ENCODE measurements at regions not wholly inside any gene's neighbourhood (a gene's known extent, or its start where the extent isn't known, plus 50 kb on each side); places are given as distances from the start of the nearest gene placed in this dataset.
"Not testable (repeated sequence)": the region's sequence is repeated elsewhere in the genome, so short reads cannot be mapped to it uniquely, and the experiment has no call there.

DNA sequence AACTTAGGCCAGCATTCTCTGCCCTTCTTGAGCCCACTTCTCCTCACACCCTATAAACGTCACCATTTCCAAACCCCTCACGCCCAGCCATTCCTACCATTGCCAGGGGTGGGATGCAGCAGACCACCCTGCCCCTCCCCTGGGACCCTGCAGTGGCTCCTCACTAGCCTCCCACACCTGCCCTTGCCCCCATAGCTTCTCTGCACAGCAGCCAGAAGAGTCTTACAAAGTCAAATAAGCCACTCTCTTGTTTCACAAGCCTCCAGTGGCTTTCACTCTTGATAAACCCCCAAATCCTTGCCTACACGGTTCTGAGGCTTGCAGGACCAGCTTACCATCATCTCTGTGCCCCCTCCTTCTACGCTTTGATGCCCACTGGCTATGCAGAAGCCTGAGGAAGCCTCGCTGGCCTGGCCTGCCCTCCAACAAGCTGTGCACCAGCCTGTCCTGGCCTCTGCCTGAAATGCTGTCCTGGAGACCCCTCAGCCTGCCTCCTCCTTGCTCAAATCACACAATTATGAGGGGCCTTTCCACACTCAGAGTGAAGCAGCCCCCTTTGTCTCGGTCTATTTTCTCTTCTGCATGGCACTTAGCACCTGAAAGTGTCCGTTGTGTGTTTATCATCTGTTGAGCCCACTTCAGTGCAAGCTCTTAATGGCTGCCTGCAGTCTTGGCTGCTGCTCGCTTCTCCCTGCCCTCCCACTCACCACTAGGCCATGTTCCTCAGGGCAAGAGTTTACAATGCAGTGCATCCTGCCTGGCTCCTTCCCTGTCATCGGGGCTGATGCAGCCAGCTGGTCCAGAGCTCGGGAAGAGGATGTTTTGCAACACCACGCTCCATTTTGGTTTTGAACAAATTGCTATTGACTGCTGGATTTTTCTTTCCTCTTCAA, 82.6 kb upstream of the RGPD5 start:
- H3K36me3 Mint-ChIP-seq: no peaks in the 10 kb centered on the region
- ATAC-seq (no peak), DNase-seq (no peak)
- H3K27ac Mint-ChIP-seq: no peak overlapping the region
- no peaks in the 10 kb centered on the region for H3K9me3 ChIP-seq (ENCODE audit: control insufficient read depth, insufficient read depth, low read length)
- H3K9me3 Mint-ChIP-seq: no peaks in the 10 kb centered on the region
- intact Hi-C loops (cut with micrococcal nuclease): no loop called here
- H3K36me3 ChIP-seq (ENCODE audit: control insufficient read depth, insufficient read depth, low read length): no peaks in the 10 kb centered on the region
- TF ChIP-seq, protein P1, sequence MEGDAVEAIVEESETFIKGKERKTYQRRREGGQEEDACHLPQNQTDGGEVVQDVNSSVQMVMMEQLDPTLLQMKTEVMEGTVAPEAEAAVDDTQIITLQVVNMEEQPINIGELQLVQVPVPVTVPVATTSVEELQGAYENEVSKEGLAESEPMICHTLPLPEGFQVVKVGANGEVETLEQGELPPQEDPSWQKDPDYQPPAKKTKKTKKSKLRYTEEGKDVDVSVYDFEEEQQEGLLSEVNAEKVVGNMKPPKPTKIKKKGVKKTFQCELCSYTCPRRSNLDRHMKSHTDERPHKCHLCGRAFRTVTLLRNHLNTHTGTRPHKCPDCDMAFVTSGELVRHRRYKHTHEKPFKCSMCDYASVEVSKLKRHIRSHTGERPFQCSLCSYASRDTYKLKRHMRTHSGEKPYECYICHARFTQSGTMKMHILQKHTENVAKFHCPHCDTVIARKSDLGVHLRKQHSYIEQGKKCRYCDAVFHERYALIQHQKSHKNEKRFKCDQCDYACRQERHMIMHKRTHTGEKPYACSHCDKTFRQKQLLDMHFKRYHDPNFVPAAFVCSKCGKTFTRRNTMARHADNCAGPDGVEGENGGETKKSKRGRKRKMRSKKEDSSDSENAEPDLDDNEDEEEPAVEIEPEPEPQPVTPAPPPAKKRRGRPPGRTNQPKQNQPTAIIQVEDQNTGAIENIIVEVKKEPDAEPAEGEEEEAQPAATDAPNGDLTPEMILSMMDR (IDR thresholded peaks at IDR 0.05): no peak
- H3K27me3 ChIP-seq (ENCODE audit: control insufficient read depth, insufficient read depth, low read length): no peaks in the 10 kb centered on the region
- no peak overlapping the region for H3K4me3 Mint-ChIP-seq
- no peaks in the 10 kb centered on the region for H3K4me1 Mint-ChIP-seq
- H3K4me3 ChIP-seq (ENCODE audit: low read length): no peak overlapping the region
- no peaks in the 10 kb centered on the region for H3K4me1 ChIP-seq (ENCODE audit: control insufficient read depth, insufficient read depth, low read length)
- WGBS (ENCODE audit: insufficient coverage): 70% methylated on average over 11 of the region's 11 CpGs
- no peak overlapping the region for H3K27ac ChIP-seq (ENCODE audit: low read length)
- H3K27me3 Mint-ChIP-seq (ENCODE audit: low read depth in 2 of 2): no peaks in the 10 kb centered on the region

DNA sequence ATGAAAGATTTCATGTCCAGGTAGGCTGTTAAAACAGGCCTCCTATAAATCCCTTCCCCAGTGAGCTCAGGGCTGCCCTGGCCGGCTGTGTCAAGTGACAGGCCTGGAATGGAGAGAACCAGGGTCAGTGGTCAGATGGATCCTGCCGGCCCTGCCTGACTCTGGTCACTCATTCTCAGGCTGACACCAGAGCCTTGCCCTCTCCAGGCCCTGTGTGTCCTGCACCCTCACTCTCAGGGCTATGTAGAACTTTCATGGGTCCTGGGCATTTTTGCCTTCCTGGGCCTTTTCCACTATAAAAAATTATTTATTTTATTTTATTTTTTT, 82.0 kb upstream of the RGPD5 start:
- no peak overlapping the region for H3K27ac Mint-ChIP-seq
- H3K27me3 Mint-ChIP-seq (ENCODE audit: low read depth in 2 of 2): no peaks in the 10 kb centered on the region
- DNase-seq (no peak), ATAC-seq (no peak)
- Histone ChIP-seq H3K9me3 (ENCODE audit: control insufficient read depth, insufficient read depth, low read length) (no peaks in the 10 kb centered on the region), H3K27ac (ENCODE audit: low read length) (no peak overlapping the region), H3K27me3 (ENCODE audit: control insufficient read depth, insufficient read depth, low read length) (no peaks in the 10 kb centered on the region), H3K36me3 (ENCODE audit: control insufficient read depth, insufficient read depth, low read length) (no peaks in the 10 kb centered on the region), H3K4me3 (ENCODE audit: low read length) (no peak overlapping the region), H3K4me1 (ENCODE audit: control insufficient read depth, insufficient read depth, low read length) (no peaks in the 10 kb centered on the region)
- intact Hi-C loops (cut with micrococcal nuclease): no loop called here
- no peaks in the 10 kb centered on the region for H3K4me1 Mint-ChIP-seq
- TF ChIP-seq, protein P1 (IDR thresholded peaks at IDR 0.05): no peak
- no peaks in the 10 kb centered on the region for H3K9me3 Mint-ChIP-seq
- H3K4me3 Mint-ChIP-seq: no peak overlapping the region
- 89% methylated on average over 2 of the region's 2 CpGs for WGBS (ENCODE audit: insufficient coverage)
- H3K36me3 Mint-ChIP-seq: no peaks in the 10 kb centered on the region

DNA sequence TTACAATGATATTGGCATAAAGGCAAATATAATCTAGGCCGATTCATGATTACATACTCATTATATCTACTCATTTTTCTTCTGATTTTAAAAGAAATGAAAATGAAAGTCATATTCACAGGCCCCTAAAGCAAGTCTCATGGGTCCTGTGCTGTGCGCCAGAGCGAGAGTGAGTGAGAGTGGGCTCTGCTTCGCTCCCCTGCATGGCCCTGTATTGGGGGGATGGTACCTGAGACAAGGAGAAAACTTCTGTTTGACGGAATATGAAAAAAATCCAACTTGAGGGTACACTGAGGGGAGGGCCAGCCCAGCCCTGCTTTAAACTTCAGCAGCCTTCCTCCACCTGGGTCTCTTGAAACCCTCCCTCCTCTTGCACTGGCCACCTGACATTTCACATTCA, 81.4 kb upstream of the RGPD5 start:
- Histone ChIP-seq H3K27me3 (ENCODE audit: control insufficient read depth, insufficient read depth, low read length) (no peaks in the 10 kb centered on the region), H3K4me3 (ENCODE audit: low read length) (no peak overlapping the region), H3K36me3 (ENCODE audit: control insufficient read depth, insufficient read depth, low read length) (no peaks in the 10 kb centered on the region), H3K4me1 (ENCODE audit: control insufficient read depth, insufficient read depth, low read length) (no peaks in the 10 kb centered on the region), H3K9me3 (ENCODE audit: control insufficient read depth, insufficient read depth, low read length) (no peaks in the 10 kb centered on the region), H3K27ac (ENCODE audit: low read length) (no peak overlapping the region)
- Mint-ChIP-seq H3K4me1 (no peaks in the 10 kb centered on the region), H3K36me3 (no peaks in the 10 kb centered on the region), H3K27ac (no peak overlapping the region), H3K27me3 (ENCODE audit: low read depth in 2 of 2) (no peaks in the 10 kb centered on the region), H3K4me3 (no peak overlapping the region), H3K9me3 (no peaks in the 10 kb centered on the region)
- 66% methylated on average over 4 of the region's 5 CpGs for whole genome bisulfite sequencing (ENCODE audit: insufficient coverage)
- no peak for ATAC-seq
- DNase-seq: no peak
- intact Hi-C loops (cut with micrococcal nuclease): no loop called here
- TF ChIP-seq, protein P1 (IDR thresholded peaks at IDR 0.05): no peak

DNA sequence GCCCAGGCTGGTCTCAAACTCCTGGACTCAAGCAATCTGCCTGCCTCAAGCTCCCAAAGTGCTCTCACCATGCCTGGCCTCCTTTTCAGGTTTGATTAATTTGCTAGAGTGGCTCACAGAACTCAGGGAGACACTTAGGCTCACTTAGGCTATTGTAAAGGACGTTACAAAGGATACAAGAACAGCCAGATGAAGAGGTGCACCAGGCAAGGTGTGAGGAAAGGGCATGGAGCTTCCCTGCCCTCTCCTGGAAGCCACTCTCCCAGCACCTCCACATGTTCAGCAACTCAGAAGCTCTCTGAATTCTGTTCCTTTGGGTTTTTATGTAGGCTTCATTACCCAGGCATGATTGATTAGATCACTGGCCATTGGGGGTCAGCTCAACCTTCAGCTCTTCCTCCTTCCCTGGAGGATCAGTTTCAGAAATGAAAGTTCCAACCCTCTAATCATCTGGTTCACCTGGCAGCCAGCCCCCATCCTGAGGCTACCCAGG, 78.7 kb upstream of the RGPD5 start:
- TF ChIP-seq, protein P1 (IDR thresholded peaks at IDR 0.05): no peak
- H3K27ac Mint-ChIP-seq: no peak overlapping the region
- Histone ChIP-seq H3K27ac (ENCODE audit: low read length) (no peak overlapping the region), H3K9me3 (ENCODE audit: control insufficient read depth, insufficient read depth, low read length) (no peaks in the 10 kb centered on the region), H3K36me3 (ENCODE audit: control insufficient read depth, insufficient read depth, low read length) (no peaks in the 10 kb centered on the region), H3K4me3 (ENCODE audit: low read length) (no peak overlapping the region), H3K27me3 (ENCODE audit: control insufficient read depth, insufficient read depth, low read length) (no peaks in the 10 kb centered on the region), H3K4me1 (ENCODE audit: control insufficient read depth, insufficient read depth, low read length) (no peaks in the 10 kb centered on the region)
- intact Hi-C loops (cut with micrococcal nuclease): no loop called here
- H3K36me3 Mint-ChIP-seq: no peaks in the 10 kb centered on the region
- WGBS (ENCODE audit: insufficient coverage): 56% methylated on average over 1 of the region's 1 CpG
- DNase-seq (no peak), ATAC-seq (no peak)
- no peaks in the 10 kb centered on the region for H3K9me3 Mint-ChIP-seq
- no peak overlapping the region for H3K4me3 Mint-ChIP-seq
- H3K27me3 Mint-ChIP-seq (ENCODE audit: low read depth in 2 of 2): peaks cover 3 to 7% of the 10 kb centered on the region in 2 donors
- H3K4me1 Mint-ChIP-seq: no peaks in the 10 kb centered on the region

DNA sequence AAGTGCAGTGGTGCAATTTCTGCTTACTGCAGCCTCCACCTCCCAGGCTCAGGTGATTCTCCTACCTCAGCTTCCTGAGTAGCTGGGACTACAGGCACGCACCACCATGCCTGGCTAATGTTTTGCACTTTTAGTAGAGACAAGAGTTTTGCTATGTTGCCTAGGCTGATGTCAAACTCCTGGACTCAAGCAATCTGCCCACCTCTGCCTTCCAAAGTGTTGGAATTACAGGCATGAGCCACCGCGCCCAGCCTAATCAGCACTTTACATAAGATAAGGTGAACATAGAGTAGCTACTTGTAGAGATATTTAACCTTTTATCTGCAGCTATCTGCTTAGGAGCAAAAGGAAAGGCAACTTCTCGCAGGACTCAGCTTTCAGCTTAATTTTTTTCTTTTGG, 77.5 kb upstream of the RGPD5 start:
- H3K27me3 ChIP-seq (ENCODE audit: control insufficient read depth, insufficient read depth, low read length); H3K27ac ChIP-seq (ENCODE audit: low read length); DNase-seq; H3K4me1 ChIP-seq (ENCODE audit: control insufficient read depth, insufficient read depth, low read length); H3K4me3 Mint-ChIP-seq; H3K9me3 Mint-ChIP-seq; H3K27ac Mint-ChIP-seq; intact Hi-C loops (cut with micrococcal nuclease); H3K36me3 Mint-ChIP-seq; H3K4me1 Mint-ChIP-seq; ATAC-seq; H3K4me3 ChIP-seq (ENCODE audit: low read length); H3K36me3 ChIP-seq (ENCODE audit: control insufficient read depth, insufficient read depth, low read length); H3K9me3 ChIP-seq (ENCODE audit: control insufficient read depth, insufficient read depth, low read length); H3K27me3 Mint-ChIP-seq (ENCODE audit: low read depth in 2 of 2): not testable (repeated sequence)
- WGBS (ENCODE audit: insufficient coverage): 85% methylated on average over 2 of the region's 4 CpGs
